CD14-positive monocyte (primary cell): ENCODE measurements at regions not wholly inside any gene's neighbourhood (a gene's known extent, or its start where the extent isn't known, plus 50 kb on each side); places are given as distances from the start of the nearest gene placed in this dataset.
"Not testable (repeated sequence)": the region's sequence is repeated elsewhere in the genome, so short reads cannot be mapped to it uniquely, and the experiment has no call there.

Experiments used
- DNase-seq, 3 donors: peaks; one replicate each; pipeline ENCODE4 v3.0.0-alpha.2; 2011 to 2022
- H2AFZ ChIP-seq: 2 replicates; pipeline ENCODE4 v1.6.0; 2012; ENCODE audit warnings: mild to moderate bottlenecking, low read depth, low read length, inconsistent platforms; ENCODE audit not compliant: insufficient read depth, poor library complexity, severe bottlenecking
- H3K27ac ChIP-seq, 2 donors: 1 replicate in 1 of 2; 2 replicates in 1 of 2; pipeline ENCODE4 v1.5.1; 2012 to 2013; ENCODE audit warnings: low read length in 2 of 2, control low read depth in 1 of 2, inconsistent platforms in 1 of 2, low read depth in 1 of 2, mild to moderate bottlenecking in 1 of 2
- H3K27me3 ChIP-seq, 2 donors: one replicate each; pipeline versions ENCODE4 v1.6.0 to v1.6.1; 2011 to 2013; ENCODE audit warnings: low read length in 2 of 2; ENCODE audit not compliant: control insufficient read depth in 2 of 2, insufficient read depth in 2 of 2
- H3K36me3 ChIP-seq, 2 donors: replicated peaks in 1 of 2; 1 replicate in 1 of 2; 2 replicates in 1 of 2; pipeline versions ENCODE4 v1.5.1 to v1.6.1; 2012 to 2013; ENCODE audit warnings: low read length in 2 of 2, control low read depth in 1 of 2, inconsistent platforms in 1 of 2, mild to moderate bottlenecking in 1 of 2; ENCODE audit not compliant: insufficient read depth in 2 of 2, control insufficient read depth in 1 of 2
- H3K4me1 ChIP-seq, 2 donors: 1 replicate in 1 of 2; 2 replicates in 1 of 2; pipeline versions ENCODE4 v1.5.1 to v1.6.1; 2012 to 2013; ENCODE audit warnings: low read length in 2 of 2, control low read depth in 1 of 2, inconsistent platforms in 1 of 2, mild to moderate bottlenecking in 1 of 2, moderate library complexity in 1 of 2; ENCODE audit not compliant: insufficient read depth in 2 of 2, control insufficient read depth in 1 of 2
- H3K4me2 ChIP-seq: replicated peaks from 2 replicates; pipeline ENCODE3; 2012; ENCODE audit warnings: low read length, moderate library complexity, mild to moderate bottlenecking; ENCODE audit not compliant: poor library complexity, severe bottlenecking; ENCODE audit errors: extremely low read depth
- H3K4me3 ChIP-seq, 3 experiments: fragments of 200-600 bp in 1 of 3; sonication (generic) in 1 of 3; replicated peaks in 1 of 3; 1 replicate in 2 of 3; 2 replicates in 1 of 3; pipeline ENCODE4 v1.5.1; 2011 to 2013; ENCODE audit warnings: low read length in 3 of 3, mild to moderate bottlenecking in 3 of 3, control low read depth in 2 of 3, low read depth in 2 of 3, inconsistent platforms in 1 of 3, moderate library complexity in 1 of 3
- H3K79me2 ChIP-seq: 2 replicates; pipeline ENCODE4 v1.6.0; 2012; ENCODE audit warnings: mild to moderate bottlenecking, control low read depth, inconsistent platforms, low read length, moderate library complexity; ENCODE audit not compliant: insufficient read depth
- H3K9ac ChIP-seq: 2 replicates; pipeline ENCODE4 v1.6.0; 2017; ENCODE audit warnings: low read length, mild to moderate bottlenecking; ENCODE audit not compliant: insufficient read depth, poor library complexity, severe bottlenecking
- H3K9me3 ChIP-seq, 2 donors: replicated peaks in 1 of 2; 1 replicate in 1 of 2; 2 replicates in 1 of 2; pipeline versions ENCODE4 v1.5.1 to v1.6.1; 2012 to 2013; ENCODE audit warnings: low read length in 2 of 2, control low read depth in 1 of 2; ENCODE audit not compliant: control insufficient read depth in 1 of 2, insufficient read depth in 1 of 2
- H4K20me1 ChIP-seq: 2 replicates; pipeline ENCODE4 v1.6.0; 2012; ENCODE audit warnings: mild to moderate bottlenecking, low read length, control low read depth, moderate library complexity; ENCODE audit not compliant: insufficient read depth
- H3K27ac Mint-ChIP-seq, 7 donors: one replicate each; pipeline ENCODE4 v1.8.0; 2020; ENCODE audit warnings: mild to moderate bottlenecking in 7 of 7, mixed read lengths in 7 of 7, moderate library complexity in 6 of 7, inconsistent platforms in 2 of 7
- H3K27me3 Mint-ChIP-seq, 3 donors: one replicate each; pipeline ENCODE4 v1.8.0; 2021 to 2022; ENCODE audit warnings: low read depth in 3 of 3, mild to moderate bottlenecking in 3 of 3, mixed read lengths in 3 of 3, moderate library complexity in 3 of 3, inconsistent platforms in 1 of 3
- H3K36me3 Mint-ChIP-seq, 2 donors: one replicate each; pipeline ENCODE4 v1.8.0; 2020; ENCODE audit warnings: mixed read lengths in 2 of 2, inconsistent platforms in 1 of 2, mild to moderate bottlenecking in 1 of 2
- H3K4me1 Mint-ChIP-seq: one replicate; pipeline ENCODE4 v1.8.0; 2020; ENCODE audit warnings: mild to moderate bottlenecking, mixed read lengths
- H3K4me3 Mint-ChIP-seq, 2 donors: one replicate each; pipeline ENCODE4 v1.8.0; 2020; ENCODE audit warnings: mild to moderate bottlenecking in 2 of 2, mixed read lengths in 2 of 2, moderate library complexity in 1 of 2
- H3K9me3 Mint-ChIP-seq, 7 donors: one replicate each; pipeline ENCODE4 v1.8.0; 2020 to 2022; ENCODE audit warnings: mixed read lengths in 7 of 7, mild to moderate bottlenecking in 6 of 7, moderate library complexity in 6 of 7, inconsistent platforms in 2 of 7
- WGBS: methylation state at CpG from one replicate; pipeline ENCODE4 v1.1.5; 2013; ENCODE audit warnings: missing lambda C conversion rate; ENCODE audit not compliant: insufficient coverage; 5-methylcytosine and 5-hydroxymethylcytosine counted together
- intact Hi-C, 2 donors: fragments of 100-400 bp; cut with micrococcal nuclease; formaldehyde crosslinking; loops; one replicate each; pipeline versions ENCODE4 v1.15.0 to v1.15.1; 2023
- TF ChIP-seq, protein P1 (sequence below): fragments of 200-600 bp; IDR thresholded peaks from one replicate; pipeline ENCODE4 v1.8.0; 2022; ENCODE audit warnings: antibody characterized with exemption, mild to moderate bottlenecking

- Histone ChIP-seq H3K4me1 (peaks cover 2 to 9% of the 10 kb centered on the region in 2 donors), H4K20me1 (no peaks in the 10 kb centered on the region), H3K27ac (no peak overlapping the region), H3K36me3 (no peaks in the 10 kb centered on the region), H3K27me3 (no peaks in the 10 kb centered on the region), H3K9ac (no peak overlapping the region), H3K79me2 (no peaks in the 10 kb centered on the region), H3K9me3 (no peaks in the 10 kb centered on the region), H3K4me2 (no peak overlapping the region), H2AFZ (no peak overlapping the region), H3K4me3 (no peak overlapping the region)
- Mint-ChIP-seq H3K4me3 (no peak overlapping the region), H3K4me1 (peaks cover 21% of the 10 kb centered on the region), H3K9me3 (peaks cover 0 to 3% (median 0%) of the 10 kb centered on the region in 7 donors), H3K36me3 (no peaks in the 10 kb centered on the region), H3K27ac (no peak overlapping the region), H3K27me3 (peaks cover 4 to 15% (median 11%) of the 10 kb centered on the region in 3 donors)
- TF ChIP-seq, protein P1, sequence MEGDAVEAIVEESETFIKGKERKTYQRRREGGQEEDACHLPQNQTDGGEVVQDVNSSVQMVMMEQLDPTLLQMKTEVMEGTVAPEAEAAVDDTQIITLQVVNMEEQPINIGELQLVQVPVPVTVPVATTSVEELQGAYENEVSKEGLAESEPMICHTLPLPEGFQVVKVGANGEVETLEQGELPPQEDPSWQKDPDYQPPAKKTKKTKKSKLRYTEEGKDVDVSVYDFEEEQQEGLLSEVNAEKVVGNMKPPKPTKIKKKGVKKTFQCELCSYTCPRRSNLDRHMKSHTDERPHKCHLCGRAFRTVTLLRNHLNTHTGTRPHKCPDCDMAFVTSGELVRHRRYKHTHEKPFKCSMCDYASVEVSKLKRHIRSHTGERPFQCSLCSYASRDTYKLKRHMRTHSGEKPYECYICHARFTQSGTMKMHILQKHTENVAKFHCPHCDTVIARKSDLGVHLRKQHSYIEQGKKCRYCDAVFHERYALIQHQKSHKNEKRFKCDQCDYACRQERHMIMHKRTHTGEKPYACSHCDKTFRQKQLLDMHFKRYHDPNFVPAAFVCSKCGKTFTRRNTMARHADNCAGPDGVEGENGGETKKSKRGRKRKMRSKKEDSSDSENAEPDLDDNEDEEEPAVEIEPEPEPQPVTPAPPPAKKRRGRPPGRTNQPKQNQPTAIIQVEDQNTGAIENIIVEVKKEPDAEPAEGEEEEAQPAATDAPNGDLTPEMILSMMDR = no peak
- DNase-seq = no peak
- intact Hi-C loops = no loop called here
- WGBS = 94% methylated on average over 10 of the region's 14 CpGs
These were observed 50.8 kb upstream of the ECHDC3 start for GRCh38 chr10:11691319-11691755.

GRCh38 chr10:11689945-11690736, 52.0 kb upstream of the ECHDC3 start:
- H3K4me1 Mint-ChIP-seq = peaks cover 26% of the 10 kb centered on the region
- H3K27me3 Mint-ChIP-seq = peaks cover 4 to 14% (median 9%) of the 10 kb centered on the region in 3 donors
- H3K36me3 ChIP-seq = no peaks in the 10 kb centered on the region
- intact Hi-C loops = no loop called here
- no peak overlapping the region for H3K9ac ChIP-seq
- peaks cover 14 to 21% of the 10 kb centered on the region in 2 donors for H3K4me1 ChIP-seq
- WGBS = 98% methylated on average over 8 of the region's 22 CpGs
- H3K36me3 Mint-ChIP-seq = no peaks in the 10 kb centered on the region
- H4K20me1 ChIP-seq = no peaks in the 10 kb centered on the region
- H3K9me3 ChIP-seq = no peaks in the 10 kb centered on the region
- no peak overlapping the region for H3K27ac Mint-ChIP-seq
- no peak overlapping the region for H3K27ac ChIP-seq
- no peaks in the 10 kb centered on the region for H3K27me3 ChIP-seq
- no peak overlapping the region for H3K4me3 ChIP-seq
- peaks cover 0 to 3% (median 0%) of the 10 kb centered on the region in 7 donors for H3K9me3 Mint-ChIP-seq
- no peak overlapping the region for H2AFZ ChIP-seq
- no peaks in the 10 kb centered on the region for H3K79me2 ChIP-seq
- TF ChIP-seq, protein P1 = no peak
- no peak overlapping the region for H3K4me2 ChIP-seq
- no peak overlapping the region for H3K4me3 Mint-ChIP-seq
- no peak for DNase-seq

DNA sequence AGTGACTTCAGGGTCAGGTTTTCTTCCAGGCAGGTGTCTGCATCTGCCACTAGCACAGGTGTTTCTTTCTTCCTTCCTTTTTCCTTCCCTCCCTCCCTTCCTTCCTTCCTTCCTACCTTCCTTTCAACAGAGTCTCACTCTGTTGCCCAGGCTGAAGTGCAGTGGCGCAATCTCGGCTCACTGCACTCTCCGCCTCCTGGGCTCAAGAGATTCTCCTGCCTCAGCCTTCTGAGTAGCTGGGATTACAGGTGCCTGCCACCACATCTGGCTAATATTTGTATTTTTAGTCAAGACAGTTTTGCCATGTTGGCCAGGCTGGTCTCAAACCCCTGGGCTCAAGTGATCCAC, 53.8 kb upstream of the ECHDC3 start:
- H3K4me3 ChIP-seq, H3K4me3 Mint-ChIP-seq, H3K27ac Mint-ChIP-seq, H3K9me3 Mint-ChIP-seq, DNase-seq, H3K36me3 Mint-ChIP-seq, H4K20me1 ChIP-seq, H3K9me3 ChIP-seq, H3K79me2 ChIP-seq, intact Hi-C loops, H3K4me2 ChIP-seq, H3K9ac ChIP-seq, H3K27ac ChIP-seq, H3K36me3 ChIP-seq, H2AFZ ChIP-seq, H3K27me3 ChIP-seq: not testable (repeated sequence)
- Mint-ChIP-seq H3K4me1 (peaks cover 43% of the 10 kb centered on the region), H3K27me3 (peaks cover 4 to 19% (median 14%) of the 10 kb centered on the region in 3 donors)
- WGBS = 79% methylated on average over 3 of the region's 3 CpGs
- H3K4me1 ChIP-seq = peaks cover 31 to 38% of the 10 kb centered on the region in 2 donors
